ENCODE measurements at regions not wholly inside any gene's neighbourhood (a gene's known extent, or its start where the extent isn't known, plus 50 kb on each side); places are given as distances from the start of the nearest gene placed in this dataset.

GRCh38 chr6:122026582-122027369, 372.7 kb upstream of the HSF2 start:
- DNase-seq: no peak

GRCh38 chr6:122028933-122029522, 370.4 kb upstream of the HSF2 start:
- no peak for DNase-seq

GRCh38 chr6:122033564-122034181, 365.8 kb upstream of the HSF2 start:
- peak; percentile 26 for DNase-seq

- DNase-seq: no peak
Measured at GRCh38 chr6:122035173-122035572, 364.3 kb upstream of the HSF2 start.

- DNase-seq: no peak
Measured at GRCh38 chr6:122040261-122040660, 359.2 kb upstream of the HSF2 start.

- DNase-seq: no peak
Measured at GRCh38 chr6:122042380-122042779, 357.1 kb upstream of the HSF2 start.

GRCh38 chr6:122042960-122043735, 356.3 kb upstream of the HSF2 start:
- no peak for DNase-seq

- no peak for DNase-seq
Measured at GRCh38 chr6:122048570-122048969, 350.9 kb upstream of the HSF2 start.

GRCh38 chr6:122049341-122049740, 350.1 kb upstream of the HSF2 start:
- DNase-seq: no peak

- no peak for DNase-seq
Measured at GRCh38 chr6:122050242-122050755, 349.2 kb upstream of the HSF2 start.

- DNase-seq: no peak
Measured at GRCh38 chr6:122052346-122052900, 347.0 kb upstream of the HSF2 start.

GRCh38 chr6:122059918-122060317, 339.5 kb upstream of the HSF2 start:
- DNase-seq: no peak

- DNase-seq: no peak
Measured at GRCh38 chr6:122061855-122062254, 337.6 kb upstream of the HSF2 start.

- no peak for DNase-seq
Measured at GRCh38 chr6:122063076-122063475, 336.4 kb upstream of the HSF2 start.

GRCh38 chr6:122063761-122064160, 335.7 kb upstream of the HSF2 start:
- DNase-seq: no peak

GRCh38 chr6:122066200-122066599, 333.3 kb upstream of the HSF2 start:
- DNase-seq: no peak

GRCh38 chr6:122068291-122068769, 331.1 kb upstream of the HSF2 start:
- no peak for DNase-seq

GRCh38 chr6:122069932-122070331, 329.5 kb upstream of the HSF2 start:
- DNase-seq: no peak

- no peak for DNase-seq
Measured at GRCh38 chr6:122072014-122072647, 327.3 kb upstream of the HSF2 start.

- DNase-seq: no peak
Measured at GRCh38 chr6:122075084-122075838, 324.2 kb upstream of the HSF2 start.

GRCh38 chr6:122075917-122076316, 323.5 kb upstream of the HSF2 start:
- no peak for DNase-seq
